Panc1 (cell line): ENCODE measurements at regions not wholly inside any gene's neighbourhood (a gene's known extent, or its start where the extent isn't known, plus 50 kb on each side); places are given as distances from the start of the nearest gene placed in this dataset.

Experiments
- CTCF ChIP-seq: fragments of 450-650 bp; IDR thresholded peaks from 2 replicates; pipeline ENCODE4 v1.5.1; 2017; ENCODE audit warnings: mild to moderate bottlenecking
- POLR2AphosphoS5 ChIP-seq: IDR thresholded peaks from 2 replicates; pipeline ENCODE4 v1.6.1; 2012; ENCODE audit warnings: mild to moderate bottlenecking, low read depth, low read length, moderate library complexity
- REST ChIP-seq, 2 experiments: IDR thresholded peaks; 2 replicates each; pipeline ENCODE4 v1.6.1; 2011 to 2012; ENCODE audit warnings: low read depth in 2 of 2, control low read depth in 1 of 2, low read length in 1 of 2, mild to moderate bottlenecking in 1 of 2, moderate library complexity in 1 of 2; ENCODE audit not compliant: insufficient read depth in 1 of 2
- SIN3A ChIP-seq: IDR thresholded peaks from 2 replicates; pipeline ENCODE4 v1.6.1; 2012; ENCODE audit warnings: low read depth, mild to moderate bottlenecking, low read length, moderate library complexity, borderline replicate concordance; ENCODE audit not compliant: insufficient read depth
- TCF7L2 ChIP-seq: IDR thresholded peaks from 2 replicates; pipeline ENCODE4 v1.6.1; 2011; ENCODE audit warnings: mild to moderate bottlenecking, low read depth, low read length, inconsistent platforms

GRCh38 chr1:82819234-82819633 lies 1018.5 kb downstream of the ADGRL2 start:
- TF ChIP-seq CTCF: no peak
- no peak for TF ChIP-seq SIN3A
- no peak for TF ChIP-seq POLR2AphosphoS5
- TF ChIP-seq REST (IDR thresholded peaks at IDR 0.05; ENCODE audit: insufficient read depth in 1 of 2, low read depth in 2 of 2, low read length in 1 of 2): no peak
- TF ChIP-seq TCF7L2: no peak
